A549 (cell line): ENCODE measurements at regions not wholly inside any gene's neighbourhood (a gene's known extent, or its start where the extent isn't known, plus 50 kb on each side); places are given as distances from the start of the nearest gene placed in this dataset.

Experiments used
- ATAC-seq, 2 experiments: fragments of 200-7000 bp in 1 of 2; fragments of >200 bp in 1 of 2; cut with Nextera tagmentation in 1 of 2; cut with Tn5 transposase in 1 of 2; 3 replicates each; pipeline versions ENCODE4 v1.8.0 to v1.9.1; 2018 to 2020; ENCODE audit warnings: mild to moderate bottlenecking in 1 of 2, moderate library complexity in 1 of 2
- CTCF ChIA-PET: fragments of 300-600 bp; sonication (Branson Sonifier 250); formaldehyde crosslinking; extraction: SDS; loops from one replicate; lab custom pipeline; 2021; ENCODE audit warnings: antibody characterized with exemption, inconsistent platforms; lab: Yijun Ruan, JAX
- POLR2A ChIA-PET: fragments of 350-600 bp; formaldehyde crosslinking; extraction: SDS; loops from one replicate; lab custom pipeline; 2021; ENCODE audit warnings: antibody characterized with exemption, inconsistent platforms; lab: Yijun Ruan, JAX
- DNase-seq, 2 experiments: peaks; one replicate each; pipeline versions ENCODE4 v3.0.0 to v3.0.0-alpha.2; 2011 to 2016; ENCODE audit warnings: low read depth in 1 of 2, low spot score in 1 of 2
- FAIRE-seq: peaks from 2 replicates; lab custom pipeline; 2011; peaks lifted over from hg19 to GRCh38; lab: Jason Lieb, UNC
- H3K27ac ChIP-seq, 2 experiments: fragments of >200 bp; sonication (Bioruptor Twin); formaldehyde crosslinking; 3 replicates each; pipeline ENCODE4 v1.5.1; 2016 to 2017
- H3K4me1 ChIP-seq: fragments of >200 bp; sonication (Bioruptor Twin); formaldehyde crosslinking; 3 replicates; pipeline ENCODE4 v1.6.1; 2016
- H3K4me2 ChIP-seq: fragments of >200 bp; sonication (Bioruptor Twin); formaldehyde crosslinking; 3 replicates; pipeline ENCODE4 v1.6.1; 2016
- H3K4me3 ChIP-seq: fragments of >200 bp; sonication (Bioruptor Twin); formaldehyde crosslinking; 3 replicates; pipeline ENCODE4 v1.5.1; 2016
- H3K9me3 ChIP-seq: fragments of >200 bp; sonication (Bioruptor Twin); formaldehyde crosslinking; 3 replicates; pipeline ENCODE4 v1.6.1; 2016
- CEBPB ChIP-seq, 2 experiments: fragments of >200 bp in 1 of 2; sonication (Bioruptor Twin) in 1 of 2; formaldehyde crosslinking in 1 of 2; IDR thresholded peaks; 2 replicates each; pipeline ENCODE4 v1.6.1; 2012 to 2016
- CHD4 ChIP-seq: fragments of 200-600 bp; sonication (generic); IDR thresholded peaks from 2 replicates; pipeline ENCODE4 v1.6.1; 2016; ENCODE audit warnings: antibody characterized with exemption, mild to moderate bottlenecking, borderline replicate concordance
- EHMT2 ChIP-seq: fragments of 200-600 bp; sonication (generic); IDR thresholded peaks from 2 replicates; pipeline ENCODE4 v1.6.1; 2016; ENCODE audit warnings: antibody characterized with exemption, low read depth, mild to moderate bottlenecking, moderate library complexity
- ELK1 ChIP-seq: fragments of 150-350 bp; IDR thresholded peaks from 2 replicates; pipeline ENCODE4 v1.6.1; 2014; ENCODE audit warnings: low read depth, mild to moderate bottlenecking, low read length
- ESRRA ChIP-seq: fragments of 150-350 bp; IDR thresholded peaks from 2 replicates; pipeline ENCODE4 v1.6.1; 2014; ENCODE audit warnings: mild to moderate bottlenecking, low read length, borderline replicate concordance
- FOSB ChIP-seq: fragments of 250-450 bp; sonication (Bioruptor Pico); IDR thresholded peaks from 2 replicates; pipeline ENCODE4 v1.5.0; 2020; ENCODE audit warnings: mild to moderate bottlenecking, moderate library complexity
- FOXS1 ChIP-seq: fragments of 250-450 bp; sonication (Bioruptor Pico); IDR thresholded peaks from 2 replicates; pipeline ENCODE4 v1.5.0; 2020; ENCODE audit warnings: mild to moderate bottlenecking, moderate library complexity
- GATA3 ChIP-seq: IDR thresholded peaks from 2 replicates; pipeline ENCODE4 v1.6.1; 2012; ENCODE audit warnings: borderline replicate concordance
- HEYL ChIP-seq: fragments of 250-450 bp; sonication (Bioruptor Pico); IDR thresholded peaks from 2 replicates; pipeline ENCODE4 v1.8.0; 2021; ENCODE audit warnings: mild to moderate bottlenecking, moderate library complexity
- HOXB13 ChIP-seq: fragments of 250-450 bp; sonication (Bioruptor Pico); IDR thresholded peaks from 2 replicates; pipeline ENCODE4 v1.5.0; 2020; ENCODE audit warnings: low read depth, mild to moderate bottlenecking, moderate library complexity
- HOXB5 ChIP-seq: fragments of 250-450 bp; sonication (Bioruptor Pico); IDR thresholded peaks from 2 replicates; pipeline ENCODE4 v1.5.0; 2020; ENCODE audit warnings: mild to moderate bottlenecking, moderate library complexity
- KDM1A ChIP-seq: fragments of 200-600 bp; sonication (generic); IDR thresholded peaks from 2 replicates; pipeline ENCODE4 v1.6.1; 2016; ENCODE audit warnings: low read depth, mild to moderate bottlenecking
- MAFK ChIP-seq: fragments of 450-650 bp; IDR thresholded peaks from 2 replicates; pipeline ENCODE4 v1.6.1; 2014; ENCODE audit not compliant: partially characterized antibody
- NPAS2 ChIP-seq: fragments of 250-450 bp; sonication (Bioruptor Pico); IDR thresholded peaks from 2 replicates; pipeline ENCODE4 v1.8.0; 2022; ENCODE audit warnings: mild to moderate bottlenecking, moderate library complexity, borderline replicate concordance
- NR3C1 ChIP-seq: fragments of >200 bp; sonication (Bioruptor Twin); formaldehyde crosslinking; IDR thresholded peaks from 3 replicates; pipeline ENCODE4 v1.6.1; 2017
- PBX3 ChIP-seq: IDR thresholded peaks from 2 replicates; pipeline ENCODE4 v1.6.1; 2012
- POLR2A ChIP-seq: IDR thresholded peaks from 2 replicates; pipeline ENCODE4 v1.6.1; 2012; ENCODE audit warnings: mild to moderate bottlenecking, low read length
- POLR2AphosphoS2 ChIP-seq: conservative IDR thresholded peaks from 2 replicates; pipeline ENCODE4 v1.6.1; 2012; ENCODE audit warnings: low read length, improper control_type of control experiment, inconsistent platforms
- RAD21 ChIP-seq, 2 experiments: fragments of >200 bp in 1 of 2; sonication (Bioruptor Twin) in 1 of 2; formaldehyde crosslinking in 1 of 2; IDR thresholded peaks in 1 of 2; conservative IDR thresholded peaks in 1 of 2; 2 replicates in 1 of 2; 3 replicates in 1 of 2; pipeline ENCODE4 v1.6.1; 2012 to 2018; ENCODE audit warnings: inconsistent platforms in 1 of 2
- RARB ChIP-seq: fragments of 250-450 bp; sonication (Bioruptor Pico); IDR thresholded peaks from 2 replicates; pipeline ENCODE4 v1.8.0; 2021; ENCODE audit warnings: mild to moderate bottlenecking, moderate library complexity
- RFX5 ChIP-seq: fragments of 450-650 bp; IDR thresholded peaks from 2 replicates; pipeline ENCODE4 v1.7.1; 2014; ENCODE audit warnings: antibody characterized with exemption, mild to moderate bottlenecking, moderate library complexity
- TP53 ChIP-seq: fragments of 250-450 bp; sonication (Bioruptor Pico); IDR thresholded peaks from 2 replicates; pipeline ENCODE4 v1.5.0; 2021; ENCODE audit warnings: mild to moderate bottlenecking, moderate library complexity
- ZSCAN20 ChIP-seq: fragments of 250-450 bp; sonication (Bioruptor Pico); IDR thresholded peaks from 2 replicates; pipeline ENCODE4 v1.8.0; 2022; ENCODE audit warnings: mild to moderate bottlenecking, moderate library complexity
- WGBS: methylation state at CpG from one replicate; pipeline ENCODE4 v1.1.6; 2017; ENCODE audit errors: missing lambda C conversion rate; 5-methylcytosine and 5-hydroxymethylcytosine counted together
- TF ChIP-seq, protein P1 (sequence below): IDR thresholded peaks from 2 replicates; pipeline ENCODE4 v1.6.1; 2012; ENCODE audit warnings: low read depth, borderline replicate concordance
- TF ChIP-seq, protein P2 (sequence below): IDR thresholded peaks from 2 replicates; pipeline ENCODE4 v1.6.1; 2012
- TF ChIP-seq, protein P3 (sequence below): fragments of 250-450 bp; sonication (Bioruptor Pico); IDR thresholded peaks from 2 replicates; pipeline ENCODE4 v1.5.0; 2020; ENCODE audit warnings: low read depth, mild to moderate bottlenecking, moderate library complexity

- H3K4me3 ChIP-seq = no peak overlapping the region
- no peak for TF ChIP-seq RARB (CRISPR knock-in tag)
- no peak for TF ChIP-seq POLR2AphosphoS2
- TF ChIP-seq PBX3 = no peak
- TF ChIP-seq, protein P1, sequence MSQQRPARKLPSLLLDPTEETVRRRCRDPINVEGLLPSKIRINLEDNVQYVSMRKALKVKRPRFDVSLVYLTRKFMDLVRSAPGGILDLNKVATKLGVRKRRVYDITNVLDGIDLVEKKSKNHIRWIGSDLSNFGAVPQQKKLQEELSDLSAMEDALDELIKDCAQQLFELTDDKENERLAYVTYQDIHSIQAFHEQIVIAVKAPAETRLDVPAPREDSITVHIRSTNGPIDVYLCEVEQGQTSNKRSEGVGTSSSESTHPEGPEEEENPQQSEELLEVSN = no peak
- no peak for TF ChIP-seq FOXS1 (CRISPR knock-in tag)
- no peak for TF ChIP-seq HEYL (CRISPR knock-in tag)
- TF ChIP-seq, protein P2, sequence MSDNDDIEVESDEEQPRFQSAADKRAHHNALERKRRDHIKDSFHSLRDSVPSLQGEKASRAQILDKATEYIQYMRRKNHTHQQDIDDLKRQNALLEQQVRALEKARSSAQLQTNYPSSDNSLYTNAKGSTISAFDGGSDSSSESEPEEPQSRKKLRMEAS = no peak
- TF ChIP-seq NPAS2 (CRISPR knock-in tag) = no peak
- TF ChIP-seq MAFK = no peak
- no peak for TF ChIP-seq POLR2A
- TF ChIP-seq EHMT2 = no peak
- TF ChIP-seq, all 56 proteins: peak for 0
- no peak for FAIRE-seq
- H3K4me2 ChIP-seq = no peak overlapping the region
- POLR2A ChIA-PET = no interaction called here
- no peaks in the 10 kb centered on the region for H3K4me1 ChIP-seq
- no peak for DNase-seq
- WGBS = 40% methylated on average over 4 of the region's 4 CpGs
- CTCF ChIA-PET = no interaction called here
- H3K27ac ChIP-seq = no peak overlapping the region
- peaks cover 7% of the 10 kb centered on the region; the same call in 2 of the 3 replicates for H3K9me3 ChIP-seq
- no peak for ATAC-seq
Measured at GRCh38 chr3:34696831-34697230, 898.4 kb downstream of the PDCD6IP start.

DNA sequence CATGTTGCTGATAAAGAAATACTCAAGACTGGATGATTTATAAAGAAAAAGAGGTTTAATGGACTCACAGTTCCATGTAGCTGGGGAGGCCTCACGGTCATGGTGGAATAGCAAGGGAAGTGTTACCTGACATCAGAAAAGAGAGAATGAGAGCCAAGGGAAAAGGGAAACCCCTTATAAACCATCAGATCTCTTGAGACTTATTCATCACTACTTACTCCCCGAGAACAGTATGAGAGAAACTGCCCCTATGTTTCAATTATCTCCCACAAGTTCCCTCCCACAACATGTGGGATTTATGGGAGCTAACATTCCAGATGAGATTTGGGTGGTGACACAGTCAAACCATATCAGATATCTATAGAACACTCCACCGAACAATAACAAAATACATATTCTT lies 904.6 kb downstream of the PDCD6IP start:
- no peaks in the 10 kb centered on the region for H3K4me1 ChIP-seq
- WGBS = 35% methylated on average over 3 of the region's 3 CpGs
- TF ChIP-seq TP53 (CRISPR knock-in tag) (no peak), RAD21 (conservative IDR thresholded peaks at IDR 0.05 in 1 of 2, IDR thresholded peaks at IDR 0.05 in 1 of 2) (no peak), ELK1 (no peak), ESRRA (no peak), EHMT2 (no peak), GATA3 (no peak), PBX3 (no peak), NR3C1 (no peak), CHD4 (no peak), KDM1A (no peak), FOSB (CRISPR knock-in tag) (no peak), HOXB13 (CRISPR knock-in tag) (no peak), ZSCAN20 (no peak), RFX5 (no peak), HOXB5 (CRISPR knock-in tag) (no peak), POLR2A (no peak), CEBPB (IDR thresholded peaks at IDR 0.05) (no peak), MAFK (no peak)
- TF ChIP-seq, protein P3, sequence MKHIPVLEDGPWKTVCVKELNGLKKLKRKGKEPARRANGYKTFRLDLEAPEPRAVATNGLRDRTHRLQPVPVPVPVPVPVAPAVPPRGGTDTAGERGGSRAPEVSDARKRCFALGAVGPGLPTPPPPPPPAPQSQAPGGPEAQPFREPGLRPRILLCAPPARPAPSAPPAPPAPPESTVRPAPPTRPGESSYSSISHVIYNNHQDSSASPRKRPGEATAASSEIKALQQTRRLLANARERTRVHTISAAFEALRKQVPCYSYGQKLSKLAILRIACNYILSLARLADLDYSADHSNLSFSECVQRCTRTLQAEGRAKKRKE = no peak
- TF ChIP-seq, all 56 proteins: peak for 0
- Histone ChIP-seq H3K4me2 (no peak overlapping the region), H3K9me3 (peaks cover 16% of the 10 kb centered on the region; the same call in 2 of the 3 replicates), H3K4me3 (no peak overlapping the region), H3K27ac (no peak overlapping the region)
- no peak for ATAC-seq
- ChIA-PET CTCF (no interaction called here), POLR2A (no interaction called here)
- no peak for FAIRE-seq
- no peak for DNase-seq
